ENCODE measurements at regions not wholly inside any gene's neighbourhood (a gene's known extent, or its start where the extent isn't known, plus 50 kb on each side); places are given as distances from the start of the nearest gene placed in this dataset.

GRCh38 chr18:40630496-40630895, 1324.5 kb upstream of the PIK3C3 start:
- no peak overlapping the region for H3K27ac ChIP-seq
- TF ChIP-seq CTCF (conservative IDR thresholded peaks at IDR 0.05), result no peak

GRCh38 chr18:40624959-40625358, 1330.1 kb upstream of the PIK3C3 start:
- TF ChIP-seq CTCF (conservative IDR thresholded peaks at IDR 0.05), result no peak
- H3K27ac ChIP-seq, result no peak overlapping the region

GRCh38 chr18:40613721-40614120, 1341.3 kb upstream of the PIK3C3 start:
- TF ChIP-seq CTCF (conservative IDR thresholded peaks at IDR 0.05), result no peak
- H3K27ac ChIP-seq, result no peak overlapping the region

- no peak overlapping the region for H3K27ac ChIP-seq
- TF ChIP-seq CTCF (conservative IDR thresholded peaks at IDR 0.05), result no peak
These were observed 1342.7 kb upstream of the PIK3C3 start for GRCh38 chr18:40612356-40612755.

- no peak for TF ChIP-seq CTCF (conservative IDR thresholded peaks at IDR 0.05)
- no peak overlapping the region for H3K27ac ChIP-seq
These were observed 1346.8 kb upstream of the PIK3C3 start for GRCh38 chr18:40608226-40608625.

- TF ChIP-seq CTCF (conservative IDR thresholded peaks at IDR 0.05), result no peak
These were observed 1347.4 kb upstream of the PIK3C3 start for GRCh38 chr18:40607542-40608148.

GRCh38 chr18:40606996-40607395, 1348.0 kb upstream of the PIK3C3 start:
- H3K27ac ChIP-seq, result no peak overlapping the region
- no peak for TF ChIP-seq CTCF (conservative IDR thresholded peaks at IDR 0.05)

More at GRCh38 chr18:40607542-40608148, 1347.4 kb upstream of the PIK3C3 start:
- no peak overlapping the region for H3K27ac ChIP-seq

Measured in VCaP (cell line).